Activated B cell treated with CpG ODN at 0.5 μM for 24 hours (primary cell): ENCODE measurements at regions not wholly inside any gene's neighbourhood (a gene's known extent, or its start where the extent isn't known, plus 50 kb on each side); places are given as distances from the start of the nearest gene placed in this dataset.

ENCODE experiments used
- ATAC-seq: fragments of 200-7000 bp; cut with Tn5 transposase; one replicate; pipeline ENCODE4 v1.10.0; 2021; ENCODE audit warnings: low read depth, mild to moderate bottlenecking, moderate library complexity
- CTCF ChIA-PET: fragments of 350-600 bp; sonication (Branson Sonifier 250); formaldehyde crosslinking; loops from one replicate; lab custom pipeline; 2021; ENCODE audit warnings: antibody characterized with exemption; lab: Charles Lee
- POLR2A ChIA-PET: fragments of 350-600 bp; sonication (Branson Sonifier 250); formaldehyde crosslinking; loops from one replicate; lab custom pipeline; 2021; ENCODE audit warnings: antibody characterized with exemption; lab: Charles Lee
- DNase-seq: peaks from one replicate; pipeline ENCODE4 v3.0.0; 2022
- H3K27ac Mint-ChIP-seq: one replicate; pipeline ENCODE4 v1.8.0; 2020; ENCODE audit warnings: mixed read lengths
- H3K27me3 Mint-ChIP-seq: one replicate; pipeline ENCODE4 v1.8.0; 2021; ENCODE audit warnings: mixed read lengths
- H3K36me3 Mint-ChIP-seq: one replicate; pipeline ENCODE4 v1.8.0; 2021; ENCODE audit warnings: low read depth, mixed read lengths
- H3K4me1 Mint-ChIP-seq: one replicate; pipeline ENCODE4 v1.8.0; 2021; ENCODE audit warnings: mixed read lengths
- H3K4me3 Mint-ChIP-seq: one replicate; pipeline ENCODE4 v1.8.0; 2020; ENCODE audit warnings: mild to moderate bottlenecking, mixed read lengths
- H3K9me3 Mint-ChIP-seq: one replicate; pipeline ENCODE4 v1.8.0; 2020; ENCODE audit warnings: mixed read lengths
- CTCF ChIP-seq: fragments of 200-600 bp; IDR thresholded peaks from one replicate; pipeline ENCODE4 v1.8.0; 2022; ENCODE audit warnings: antibody characterized with exemption, mild to moderate bottlenecking
- intact Hi-C: fragments of 100-400 bp; cut with micrococcal nuclease; formaldehyde crosslinking; loops from one replicate; pipeline ENCODE4 v1.15.1; 2024

- no peak for TF ChIP-seq CTCF
- POLR2A ChIA-PET, result no interaction called here
Observed at GRCh38 chr11:119845756-119846155, 116.8 kb upstream of the NECTIN1 start.

GRCh38 chr11:119845305-119845704 lies 116.3 kb upstream of the NECTIN1 start:
- Mint-ChIP-seq H3K9me3 (peaks cover 3% of the 10 kb centered on the region), H3K4me1 (no peaks in the 10 kb centered on the region), H3K4me3 (no peak overlapping the region), H3K27ac (no peak overlapping the region), H3K27me3 (peaks cover 11% of the 10 kb centered on the region), H3K36me3 (no peaks in the 10 kb centered on the region)
- ChIA-PET CTCF (no interaction called here), POLR2A (no interaction called here)
- ATAC-seq, result no peak
- DNase-seq, result no peak
- no peak for TF ChIP-seq CTCF
- intact Hi-C loops, result no loop called here

More at GRCh38 chr11:119845756-119846155, 116.8 kb upstream of the NECTIN1 start:
- Mint-ChIP-seq H3K9me3 (peaks cover 3% of the 10 kb centered on the region), H3K4me1 (no peaks in the 10 kb centered on the region), H3K4me3 (no peak overlapping the region), H3K27ac (no peak overlapping the region), H3K36me3 (no peaks in the 10 kb centered on the region), H3K27me3 (peaks cover 11% of the 10 kb centered on the region)
- ATAC-seq, result no peak
- no peak for DNase-seq
- CTCF ChIA-PET, result no interaction called here
- intact Hi-C loops, result no loop called here

GRCh38 chr11:119844808-119845207 lies 115.8 kb upstream of the NECTIN1 start:
- DNase-seq, result no peak
- intact Hi-C loops, result no loop called here
- H3K27ac Mint-ChIP-seq, result no peak overlapping the region
- peaks cover 9% of the 10 kb centered on the region for H3K27me3 Mint-ChIP-seq
- no peaks in the 10 kb centered on the region for H3K4me1 Mint-ChIP-seq
- CTCF ChIA-PET, result no interaction called here
- H3K36me3 Mint-ChIP-seq, result no peaks in the 10 kb centered on the region
- POLR2A ChIA-PET, result no interaction called here
- TF ChIP-seq CTCF, result no peak
- H3K9me3 Mint-ChIP-seq, result peaks cover 3% of the 10 kb centered on the region
- H3K4me3 Mint-ChIP-seq, result no peak overlapping the region
- ATAC-seq, result no peak

- H3K27ac Mint-ChIP-seq, result no peak overlapping the region
- H3K9me3 Mint-ChIP-seq, result peaks cover 3% of the 10 kb centered on the region
- no peak overlapping the region for H3K4me3 Mint-ChIP-seq
- no peaks in the 10 kb centered on the region for H3K36me3 Mint-ChIP-seq
- DNase-seq (no peak), ATAC-seq (no peak)
- ChIA-PET CTCF (no interaction called here), POLR2A (no interaction called here)
- H3K4me1 Mint-ChIP-seq, result no peaks in the 10 kb centered on the region
- no peak for TF ChIP-seq CTCF
- H3K27me3 Mint-ChIP-seq, result peaks cover 9% of the 10 kb centered on the region
- intact Hi-C loops, result no loop called here
Observed at GRCh38 chr11:119843877-119844276, 114.9 kb upstream of the NECTIN1 start.

- ATAC-seq (no peak), DNase-seq (no peak)
- H3K27me3 Mint-ChIP-seq, result peaks cover 12% of the 10 kb centered on the region
- ChIA-PET CTCF (no interaction called here), POLR2A (no interaction called here)
- no peak for TF ChIP-seq CTCF
- intact Hi-C loops, result no loop called here
- peaks cover 3% of the 10 kb centered on the region for H3K9me3 Mint-ChIP-seq
- no peaks in the 10 kb centered on the region for H3K4me1 Mint-ChIP-seq
- H3K4me3 Mint-ChIP-seq, result no peak overlapping the region
- H3K27ac Mint-ChIP-seq, result no peak overlapping the region
- no peaks in the 10 kb centered on the region for H3K36me3 Mint-ChIP-seq
Observed at GRCh38 chr11:119842731-119843130, 113.7 kb upstream of the NECTIN1 start.
